Natural killer cell treated with Interleukin-12 subunit alpha and Interleukin-12 subunit beta and Interleukin-15 and Interleukin-18, amount 100 ng/mL, for 72 hours (primary cell): ENCODE measurements at regions not wholly inside any gene's neighbourhood (a gene's known extent, or its start where the extent isn't known, plus 50 kb on each side); places are given as distances from the start of the nearest gene placed in this dataset.

Experiments used
- ATAC-seq, 2 donors: fragments of 150-1000 bp; cut with Tn5 transposase in 1 of 2; sonication (Bioruptor Pico), chemical (Tn5 transposase) in 1 of 2; 2 replicates each; pipeline ENCODE4 v1.10.0; 2021
- DNase-seq: peaks from one replicate; pipeline ENCODE4 v3.0.0; 2022; ENCODE audit warnings: low spot score
- H3K27ac Mint-ChIP-seq, 2 donors: 1 replicate in 1 of 2; 2 replicates in 1 of 2; pipeline ENCODE4 v1.8.0; 2022; ENCODE audit warnings: mixed read lengths in 2 of 2, mild to moderate bottlenecking in 1 of 2, moderate library complexity in 1 of 2
- H3K27me3 Mint-ChIP-seq, 2 donors: 1 replicate in 1 of 2; 2 replicates in 1 of 2; pipeline ENCODE4 v1.8.0; 2022; ENCODE audit warnings: mixed read lengths in 2 of 2
- H3K36me3 Mint-ChIP-seq: one replicate; pipeline ENCODE4 v1.8.0; 2022; ENCODE audit warnings: mixed read lengths
- H3K4me1 Mint-ChIP-seq, 2 donors: 1 replicate in 1 of 2; 2 replicates in 1 of 2; pipeline ENCODE4 v1.8.0; 2022; ENCODE audit warnings: low read depth in 2 of 2, mixed read lengths in 2 of 2, mild to moderate bottlenecking in 1 of 2
- H3K4me3 Mint-ChIP-seq: one replicate; pipeline ENCODE4 v1.8.0; 2022; ENCODE audit warnings: mixed read lengths
- H3K9me3 Mint-ChIP-seq: 2 replicates; pipeline ENCODE4 v1.8.0; 2022; ENCODE audit warnings: mixed read lengths

GRCh38 chr18:77658751-77659448, 409.3 kb downstream of the GALR1 start:
- H3K9me3 Mint-ChIP-seq, result no peaks in the 10 kb centered on the region
- no peak overlapping the region for H3K27ac Mint-ChIP-seq
- no peak overlapping the region for H3K4me3 Mint-ChIP-seq
- no peaks in the 10 kb centered on the region for H3K4me1 Mint-ChIP-seq
- no peaks in the 10 kb centered on the region for H3K36me3 Mint-ChIP-seq
- ATAC-seq (no peak), DNase-seq (no peak)
- peaks cover 21 to 23% of the 10 kb centered on the region in 2 donors for H3K27me3 Mint-ChIP-seq

- ATAC-seq, result no peak
- no peak overlapping the region for H3K27ac Mint-ChIP-seq
- H3K4me3 Mint-ChIP-seq, result no peak overlapping the region
- peaks cover 0 to 2% of the 10 kb centered on the region in 2 donors for H3K4me1 Mint-ChIP-seq
- no peaks in the 10 kb centered on the region for H3K9me3 Mint-ChIP-seq
- no peaks in the 10 kb centered on the region for H3K36me3 Mint-ChIP-seq
- DNase-seq, result no peak
- H3K27me3 Mint-ChIP-seq, result peaks cover 32 to 38% of the 10 kb centered on the region in 2 donors
These were observed 417.0 kb downstream of the GALR1 start for GRCh38 chr18:77666613-77667012.

- no peak for DNase-seq
- H3K4me3 Mint-ChIP-seq, result no peak overlapping the region
- no peak overlapping the region for H3K27ac Mint-ChIP-seq
These were observed 418.6 kb downstream of the GALR1 start for GRCh38 chr18:77668219-77668618.

GRCh38 chr18:77669331-77669730, 419.7 kb downstream of the GALR1 start:
- H3K27me3 Mint-ChIP-seq, result peaks cover 28 to 31% of the 10 kb centered on the region in 2 donors
- H3K9me3 Mint-ChIP-seq, result no peaks in the 10 kb centered on the region
- no peak overlapping the region for H3K4me3 Mint-ChIP-seq
- H3K36me3 Mint-ChIP-seq, result no peaks in the 10 kb centered on the region
- H3K27ac Mint-ChIP-seq, result no peak overlapping the region
- DNase-seq, result no peak
- no peak for ATAC-seq
- H3K4me1 Mint-ChIP-seq, result peaks cover 0 to 2% of the 10 kb centered on the region in 2 donors

More at GRCh38 chr18:77668219-77668618, 418.6 kb downstream of the GALR1 start:
- no peak for ATAC-seq
- no peaks in the 10 kb centered on the region for H3K36me3 Mint-ChIP-seq
- no peaks in the 10 kb centered on the region for H3K9me3 Mint-ChIP-seq
- peaks cover 0 to 2% of the 10 kb centered on the region in 2 donors for H3K4me1 Mint-ChIP-seq
- peaks cover 32% of the 10 kb centered on the region in 2 donors for H3K27me3 Mint-ChIP-seq

GRCh38 chr18:77671456-77672167, 422.0 kb downstream of the GALR1 start:
- no peaks in the 10 kb centered on the region for H3K9me3 Mint-ChIP-seq
- H3K36me3 Mint-ChIP-seq, result no peaks in the 10 kb centered on the region
- H3K27me3 Mint-ChIP-seq, result peaks cover 18 to 20% of the 10 kb centered on the region in 2 donors
- H3K27ac Mint-ChIP-seq, result no peak overlapping the region
- no peak overlapping the region for H3K4me3 Mint-ChIP-seq
- ATAC-seq (no peak), DNase-seq (no peak)
- H3K4me1 Mint-ChIP-seq, result peaks cover 0 to 2% of the 10 kb centered on the region in 2 donors

GRCh38 chr18:77676910-77677309, 427.3 kb downstream of the GALR1 start:
- Mint-ChIP-seq H3K4me3 (no peak overlapping the region), H3K36me3 (no peaks in the 10 kb centered on the region), H3K27ac (no peak overlapping the region), H3K4me1 (no peaks in the 10 kb centered on the region), H3K9me3 (no peaks in the 10 kb centered on the region), H3K27me3 (peaks cover 22 to 30% of the 10 kb centered on the region in 2 donors)
- DNase-seq, result no peak
- ATAC-seq, result no peak

GRCh38 chr18:77677536-77677935, 427.9 kb downstream of the GALR1 start:
- DNase-seq, result no peak
- Mint-ChIP-seq H3K4me3 (no peak overlapping the region), H3K36me3 (no peaks in the 10 kb centered on the region), H3K9me3 (no peaks in the 10 kb centered on the region), H3K4me1 (no peaks in the 10 kb centered on the region), H3K27me3 (peaks cover 21 to 30% of the 10 kb centered on the region in 2 donors), H3K27ac (no peak overlapping the region)
- ATAC-seq, result no peak

GRCh38 chr18:77679869-77680268, 430.2 kb downstream of the GALR1 start:
- peaks cover 23 to 42% of the 10 kb centered on the region in 2 donors for H3K27me3 Mint-ChIP-seq
- H3K4me3 Mint-ChIP-seq, result no peak overlapping the region
- DNase-seq, result no peak
- H3K27ac Mint-ChIP-seq, result no peak overlapping the region
- H3K4me1 Mint-ChIP-seq, result no peaks in the 10 kb centered on the region
- no peak for ATAC-seq
- H3K36me3 Mint-ChIP-seq, result no peaks in the 10 kb centered on the region
- H3K9me3 Mint-ChIP-seq, result no peaks in the 10 kb centered on the region

- Mint-ChIP-seq H3K9me3 (no peaks in the 10 kb centered on the region), H3K36me3 (no peaks in the 10 kb centered on the region), H3K27me3 (peaks cover 27 to 45% of the 10 kb centered on the region in 2 donors), H3K4me1 (no peaks in the 10 kb centered on the region), H3K27ac (no peak overlapping the region), H3K4me3 (no peak overlapping the region)
- no peak for ATAC-seq
- DNase-seq, result no peak
These were observed 450.4 kb downstream of the GALR1 start for GRCh38 chr18:77700051-77700450.

GRCh38 chr18:77701977-77702376, 452.3 kb downstream of the GALR1 start:
- Mint-ChIP-seq H3K4me1 (no peaks in the 10 kb centered on the region), H3K4me3 (no peak overlapping the region), H3K27ac (no peak overlapping the region), H3K36me3 (no peaks in the 10 kb centered on the region), H3K27me3 (peaks cover 35 to 59% of the 10 kb centered on the region in 2 donors), H3K9me3 (no peaks in the 10 kb centered on the region)
- ATAC-seq, result no peak
- DNase-seq, result no peak

GRCh38 chr18:77702686-77703085, 453.0 kb downstream of the GALR1 start:
- ATAC-seq (no peak), DNase-seq (no peak)
- H3K4me1 Mint-ChIP-seq, result no peaks in the 10 kb centered on the region
- no peak overlapping the region for H3K27ac Mint-ChIP-seq
- H3K36me3 Mint-ChIP-seq, result no peaks in the 10 kb centered on the region
- no peaks in the 10 kb centered on the region for H3K9me3 Mint-ChIP-seq
- peaks cover 37 to 66% of the 10 kb centered on the region in 2 donors for H3K27me3 Mint-ChIP-seq
- no peak overlapping the region for H3K4me3 Mint-ChIP-seq

- no peak for DNase-seq
- H3K4me1 Mint-ChIP-seq, result no peaks in the 10 kb centered on the region
- ATAC-seq, result no peak
- H3K27me3 Mint-ChIP-seq, result peaks cover 38 to 66% of the 10 kb centered on the region in 2 donors
- no peaks in the 10 kb centered on the region for H3K36me3 Mint-ChIP-seq
- H3K27ac Mint-ChIP-seq, result no peak overlapping the region
- no peak overlapping the region for H3K4me3 Mint-ChIP-seq
- H3K9me3 Mint-ChIP-seq, result no peaks in the 10 kb centered on the region
These were observed 455.7 kb downstream of the GALR1 start for GRCh38 chr18:77705301-77705700.

- H3K9me3 Mint-ChIP-seq, result no peaks in the 10 kb centered on the region
- H3K27ac Mint-ChIP-seq, result no peak overlapping the region
- DNase-seq (no peak), ATAC-seq (no peak)
- peaks cover 40 to 63% of the 10 kb centered on the region in 2 donors for H3K27me3 Mint-ChIP-seq
- H3K4me1 Mint-ChIP-seq, result no peaks in the 10 kb centered on the region
- no peaks in the 10 kb centered on the region for H3K36me3 Mint-ChIP-seq
- H3K4me3 Mint-ChIP-seq, result no peak overlapping the region
These were observed 459.3 kb downstream of the GALR1 start for GRCh38 chr18:77708826-77709506.

GRCh38 chr18:77711096-77711495, 461.4 kb downstream of the GALR1 start:
- Mint-ChIP-seq H3K27me3 (peaks cover 31 to 54% of the 10 kb centered on the region in 2 donors), H3K27ac (no peak overlapping the region), H3K4me3 (no peak overlapping the region), H3K9me3 (no peaks in the 10 kb centered on the region), H3K4me1 (no peaks in the 10 kb centered on the region), H3K36me3 (no peaks in the 10 kb centered on the region)
- no peak for ATAC-seq
- no peak for DNase-seq
